CD4-positive, alpha-beta T cell treated with Interleukin-1 beta for 1 hour (primary cell): ENCODE measurements at regions not wholly inside any gene's neighbourhood (a gene's known extent, or its start where the extent isn't known, plus 50 kb on each side); places are given as distances from the start of the nearest gene placed in this dataset.
"Not testable (repeated sequence)": the region's sequence is repeated elsewhere in the genome, so short reads cannot be mapped to it uniquely, and the experiment has no call there.

Experiments used
- DNase-seq, 2 donors: peaks; one replicate each; pipeline ENCODE4 v3.0.0-alpha.2; 2020 to 2022

- DNase-seq = no peak
Observed at GRCh38 chr15:96472681-96473080, 142.2 kb downstream of the NR2F2 start.

- no peak for DNase-seq
Observed at GRCh38 chr15:96473556-96473955, 143.1 kb downstream of the NR2F2 start.

- no peak for DNase-seq
Observed at GRCh38 chr15:96474231-96474664, 143.7 kb downstream of the NR2F2 start.

- no peak for DNase-seq
Observed at GRCh38 chr15:96477227-96477626, 146.7 kb downstream of the NR2F2 start.

- not testable (repeated sequence) for DNase-seq
Observed at GRCh38 chr15:96484412-96484811, 153.9 kb downstream of the NR2F2 start.

GRCh38 chr15:96484830-96485229 lies 154.3 kb downstream of the NR2F2 start:
- no peak for DNase-seq

GRCh38 chr15:96487245-96487644 lies 156.7 kb downstream of the NR2F2 start:
- no peak for DNase-seq

GRCh38 chr15:96491066-96491699 lies 160.7 kb downstream of the NR2F2 start:
- not testable (repeated sequence) for DNase-seq

GRCh38 chr15:96491700-96492644 lies 161.5 kb downstream of the NR2F2 start:
- DNase-seq = not testable (repeated sequence)

- DNase-seq = no peak
Observed at GRCh38 chr15:96494505-96494904, 164.0 kb downstream of the NR2F2 start.

GRCh38 chr15:96495386-96495785 lies 164.9 kb downstream of the NR2F2 start:
- no peak for DNase-seq

- DNase-seq = no peak
Observed at GRCh38 chr15:96497951-96498350, 167.5 kb downstream of the NR2F2 start.

GRCh38 chr15:96500508-96500907 lies 170.0 kb downstream of the NR2F2 start:
- no peak for DNase-seq

- no peak for DNase-seq
Observed at GRCh38 chr15:96501362-96501761, 170.9 kb downstream of the NR2F2 start.

GRCh38 chr15:96502196-96502595 lies 171.7 kb downstream of the NR2F2 start:
- no peak for DNase-seq

- no peak for DNase-seq
Observed at GRCh38 chr15:96503276-96503675, 172.8 kb downstream of the NR2F2 start.

- no peak for DNase-seq
Observed at GRCh38 chr15:96504371-96504770, 173.9 kb downstream of the NR2F2 start.

GRCh38 chr15:96505014-96505413 lies 174.5 kb downstream of the NR2F2 start:
- DNase-seq = no peak

- DNase-seq = no peak
Observed at GRCh38 chr15:96514607-96515285, 184.2 kb downstream of the NR2F2 start.

GRCh38 chr15:96515371-96515770 lies 184.9 kb downstream of the NR2F2 start:
- DNase-seq = no peak

GRCh38 chr15:96521386-96521785 lies 190.9 kb downstream of the NR2F2 start:
- DNase-seq = no peak

- DNase-seq = no peak
Observed at GRCh38 chr15:96524676-96525417, 194.3 kb downstream of the NR2F2 start.

GRCh38 chr15:96535148-96535547 lies 204.6 kb downstream of the NR2F2 start:
- no peak for DNase-seq
